Dermis blood vessel endothelial cell (primary cell): ENCODE measurements at regions not wholly inside any gene's neighbourhood (a gene's known extent, or its start where the extent isn't known, plus 50 kb on each side); places are given as distances from the start of the nearest gene placed in this dataset.
"Not testable (repeated sequence)": the region's sequence is repeated elsewhere in the genome, so short reads cannot be mapped to it uniquely, and the experiment has no call there.

Experiments
- DNase-seq: peaks from one replicate; pipeline ENCODE4 v3.0.0; 2010

GRCh38 chr9:64499541-64499940 lies 785.5 kb downstream of the FOXD4L5 start:
- not testable (repeated sequence) for DNase-seq

GRCh38 chr9:64498409-64498808 lies 786.6 kb downstream of the FOXD4L5 start:
- DNase-seq = not testable (repeated sequence)

DNA sequence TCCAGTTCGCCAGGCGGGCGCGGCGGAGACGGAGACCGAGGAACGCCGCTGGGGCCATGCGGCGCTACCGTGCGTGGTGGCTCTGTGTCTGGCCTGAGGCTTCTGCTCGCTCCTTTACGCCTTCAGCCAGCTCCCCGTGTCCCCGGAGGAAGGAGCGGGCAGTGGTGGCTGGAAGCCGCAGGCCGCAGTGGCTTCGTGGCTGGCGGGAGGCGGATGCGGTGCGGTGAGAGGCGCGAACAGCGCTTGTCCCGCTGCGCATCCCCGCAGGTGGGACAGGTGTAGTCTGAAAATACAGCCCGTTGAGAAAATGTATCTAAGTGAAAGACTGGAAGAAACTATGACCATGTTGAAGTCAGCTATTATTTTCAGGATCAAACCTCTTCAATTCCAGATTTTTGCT lies 796.5 kb downstream of the FOXD4L5 start:
- not testable (repeated sequence) for DNase-seq

DNA sequence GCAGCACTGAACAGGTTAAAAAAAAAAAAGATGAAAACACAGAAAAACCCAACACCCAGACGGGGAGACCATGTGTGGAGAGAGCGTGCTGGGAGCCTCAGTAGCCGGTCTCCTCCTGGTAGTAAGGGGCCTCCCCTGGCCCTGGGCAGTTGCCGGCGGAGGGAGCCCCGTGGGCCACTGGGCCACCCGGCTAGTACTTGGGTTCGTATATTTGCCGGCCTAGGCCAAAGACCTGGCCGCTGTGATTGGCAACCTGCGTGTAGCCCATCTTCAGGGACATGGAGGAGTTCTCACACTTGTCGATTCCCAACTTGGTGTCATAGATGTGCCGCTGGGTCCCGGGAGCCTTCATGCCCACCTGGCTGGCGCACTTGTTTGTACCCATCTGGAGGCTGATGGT lies 798.9 kb downstream of the FOXD4L5 start:
- DNase-seq = not testable (repeated sequence)

DNA sequence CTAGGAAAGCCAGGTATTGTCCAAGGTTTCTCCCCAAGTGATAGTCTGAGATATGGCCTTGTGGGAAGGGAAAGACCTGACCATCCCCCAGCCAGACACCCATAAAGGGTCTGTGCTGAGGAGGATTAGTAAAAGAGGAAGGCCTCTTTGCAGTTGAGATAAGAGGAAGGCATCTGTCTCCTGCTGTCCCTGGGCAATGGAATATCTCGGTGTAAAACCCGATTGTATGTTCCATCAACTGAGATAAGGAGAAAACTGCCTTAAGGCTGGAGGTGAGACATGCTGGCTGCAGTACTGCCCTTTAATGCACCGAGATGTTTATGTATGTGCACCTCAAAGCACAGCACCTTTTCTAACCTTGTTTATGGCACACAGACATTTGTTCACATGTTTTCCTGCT lies 805.9 kb downstream of the FOXD4L5 start:
- DNase-seq = not testable (repeated sequence)

- DNase-seq = not testable (repeated sequence)
These were observed 816.1 kb downstream of the FOXD4L5 start for GRCh38 chr9:64468943-64469342.

DNA sequence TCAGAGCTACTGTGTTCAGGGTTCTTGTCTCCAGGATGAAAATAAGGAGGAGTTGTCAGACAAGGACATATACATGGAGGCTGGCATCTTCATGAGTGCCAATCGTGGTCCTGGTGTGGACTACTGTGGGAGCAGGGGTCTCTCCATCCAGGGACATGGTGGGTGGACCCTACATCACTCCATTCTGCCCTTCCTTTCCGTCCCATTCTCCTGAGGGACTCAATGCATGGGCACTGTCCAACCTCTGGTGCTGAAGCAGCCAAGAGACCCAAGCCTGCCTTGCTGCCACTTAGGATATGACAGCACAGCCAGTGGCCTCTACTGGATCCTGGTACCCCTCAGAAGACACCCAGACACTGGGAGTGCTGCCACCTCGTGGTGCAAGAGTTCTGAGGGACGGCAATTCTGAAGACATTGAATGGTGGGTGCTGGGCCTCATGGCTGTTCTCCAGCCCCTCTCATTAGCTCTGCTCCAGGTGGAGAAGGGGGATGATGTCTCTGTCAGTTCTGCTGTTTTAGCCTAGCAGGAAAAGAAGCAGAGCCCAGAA lies 818.9 kb downstream of the FOXD4L5 start:
- DNase-seq = not testable (repeated sequence)

GRCh38 chr9:64461885-64462284 lies 823.1 kb downstream of the FOXD4L5 start:
- not testable (repeated sequence) for DNase-seq

DNA sequence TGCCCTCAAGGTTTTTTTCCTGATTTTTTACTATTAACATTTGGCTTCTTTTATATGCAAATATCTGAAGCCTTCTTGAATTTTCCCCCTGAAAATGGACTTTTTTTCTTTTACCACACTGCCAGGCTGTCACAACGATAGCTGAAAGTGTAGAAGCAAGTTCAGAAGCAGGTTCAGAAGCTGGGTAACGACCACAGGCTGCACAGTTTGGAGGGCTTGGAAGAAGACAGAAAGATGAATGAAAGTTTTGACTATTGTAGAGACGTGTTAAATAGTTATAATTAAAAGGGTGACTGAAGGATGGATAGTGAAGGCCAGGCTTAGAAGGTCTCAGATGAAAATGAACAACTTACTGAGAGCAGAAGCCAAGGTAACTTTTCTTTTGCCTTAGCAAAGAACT lies 826.4 kb downstream of the FOXD4L5 start:
- DNase-seq = not testable (repeated sequence)

- DNase-seq = not testable (repeated sequence)
These were observed 829.8 kb downstream of the FOXD4L5 start for GRCh38 chr9:64455107-64455648.

DNA sequence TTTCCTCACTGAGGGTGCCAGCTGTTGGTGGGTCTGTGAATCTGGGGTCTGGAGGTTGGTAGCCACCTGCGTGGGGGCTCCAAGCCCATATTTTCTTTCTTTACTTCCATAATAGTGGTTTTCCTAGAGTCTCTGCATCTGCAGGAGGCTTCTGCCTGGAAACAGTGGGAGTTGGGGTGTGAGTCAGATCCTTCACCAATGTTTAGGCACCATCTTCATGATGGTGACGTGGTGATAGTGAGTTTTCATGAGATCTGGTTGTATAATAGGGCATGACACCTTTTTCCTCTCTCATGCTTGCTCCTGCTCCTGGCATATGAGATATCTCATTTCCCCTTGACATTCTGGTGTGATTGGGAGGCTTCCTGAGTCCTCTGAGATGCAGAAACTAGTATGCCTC lies 832.9 kb downstream of the FOXD4L5 start:
- DNase-seq = peak; percentile 74

DNA sequence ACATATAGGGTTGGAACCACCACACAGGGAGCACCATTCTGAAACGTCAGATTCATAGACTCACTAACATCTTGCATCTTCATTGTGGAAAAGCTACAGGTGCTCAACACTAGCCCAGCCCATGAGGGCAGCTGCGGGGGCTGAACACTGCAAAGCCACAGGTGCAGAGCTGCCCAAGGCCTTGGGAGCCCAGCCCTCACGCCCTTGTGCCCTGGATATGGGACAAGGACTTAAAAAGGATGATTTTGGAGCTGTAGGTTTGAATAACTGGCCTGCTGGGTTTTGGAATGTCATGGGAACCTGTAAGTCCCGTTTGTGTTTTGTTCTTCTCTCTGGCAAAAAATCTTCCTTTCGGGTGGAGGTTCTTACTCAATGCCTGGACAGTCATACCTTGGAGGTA lies 834.4 kb downstream of the FOXD4L5 start:
- DNase-seq = not testable (repeated sequence)

DNA sequence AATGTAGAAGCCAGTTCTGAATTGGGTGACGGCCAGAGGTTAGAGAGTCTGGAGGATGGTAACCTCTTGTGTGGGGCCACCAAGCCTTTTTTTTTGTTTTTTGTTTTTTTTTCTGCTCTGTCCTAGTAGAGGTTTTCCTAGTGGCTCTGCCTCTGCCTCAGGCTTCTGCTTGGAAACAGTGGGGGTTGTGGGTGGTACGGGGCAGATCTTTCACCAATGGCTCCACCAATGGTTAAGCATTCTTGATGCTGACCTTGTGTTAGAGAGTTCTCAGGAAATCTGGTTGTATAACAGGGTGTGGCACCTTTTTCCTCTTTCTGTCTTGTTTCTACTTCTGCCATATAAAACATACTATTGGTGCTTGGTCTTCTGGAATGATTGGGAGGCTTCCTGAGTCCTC lies 836.0 kb downstream of the FOXD4L5 start:
- not testable (repeated sequence) for DNase-seq

- not testable (repeated sequence) for DNase-seq
These were observed 840.0 kb downstream of the FOXD4L5 start for GRCh38 chr9:64444909-64445525.

- DNase-seq = not testable (repeated sequence)
These were observed 845.3 kb downstream of the FOXD4L5 start for GRCh38 chr9:64439747-64440146.
